NCI-H524 (cell line): ENCODE measurements at regions not wholly inside any gene's neighbourhood (a gene's known extent, or its start where the extent isn't known, plus 50 kb on each side); places are given as distances from the start of the nearest gene placed in this dataset.
"Not testable (repeated sequence)": the region's sequence is repeated elsewhere in the genome, so short reads cannot be mapped to it uniquely, and the experiment has no call there.

Experiments
- DNase-seq, 2 experiments: peaks; one replicate each; lab custom pipeline; 2025; lab: John Stamatoyannopoulos, UW

DNA sequence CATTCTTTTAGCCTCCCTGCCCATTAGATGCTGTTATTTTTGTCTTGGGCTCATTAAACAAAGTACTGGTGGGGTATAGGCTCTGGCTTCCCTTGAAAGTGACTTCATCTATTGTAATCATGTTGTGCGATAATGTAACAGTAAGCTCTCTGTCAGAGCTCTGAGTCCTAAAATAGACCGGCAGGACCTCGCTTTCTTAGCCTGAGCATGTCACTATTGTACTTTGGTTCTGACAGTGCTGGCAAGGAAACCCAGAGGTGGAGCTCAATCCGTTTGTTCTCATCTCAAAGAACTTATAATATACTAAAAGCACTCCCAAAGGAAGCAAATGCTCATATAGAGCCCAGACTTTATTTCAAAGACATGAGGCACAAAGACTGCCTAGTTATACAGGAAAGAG lies 339.1 kb upstream of the CCNH start:
- no peak for DNase-seq

DNA sequence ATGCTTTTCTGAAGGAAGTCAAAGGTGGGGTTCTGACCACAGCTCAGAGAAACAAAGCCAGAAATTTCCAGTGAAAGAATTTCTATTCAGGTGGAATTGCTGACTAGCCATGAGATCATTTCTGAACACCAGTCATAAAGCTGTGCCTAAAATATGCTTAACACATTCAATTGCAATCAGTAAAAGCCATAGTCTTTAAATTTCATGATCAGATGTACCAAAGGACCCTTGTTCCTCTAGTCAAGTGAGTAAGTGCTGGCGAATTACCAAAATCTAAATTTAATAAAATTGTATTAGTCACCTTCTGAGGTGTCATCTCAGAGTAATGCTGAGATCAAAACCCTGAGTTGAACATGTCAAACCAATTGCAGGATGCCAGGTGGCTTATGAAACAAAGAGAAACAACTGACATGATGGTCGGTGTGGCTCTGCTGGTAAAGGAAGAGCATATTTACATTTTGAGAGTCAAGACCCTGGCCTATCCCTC lies 334.2 kb upstream of the CCNH start:
- DNase-seq, result no peak

DNA sequence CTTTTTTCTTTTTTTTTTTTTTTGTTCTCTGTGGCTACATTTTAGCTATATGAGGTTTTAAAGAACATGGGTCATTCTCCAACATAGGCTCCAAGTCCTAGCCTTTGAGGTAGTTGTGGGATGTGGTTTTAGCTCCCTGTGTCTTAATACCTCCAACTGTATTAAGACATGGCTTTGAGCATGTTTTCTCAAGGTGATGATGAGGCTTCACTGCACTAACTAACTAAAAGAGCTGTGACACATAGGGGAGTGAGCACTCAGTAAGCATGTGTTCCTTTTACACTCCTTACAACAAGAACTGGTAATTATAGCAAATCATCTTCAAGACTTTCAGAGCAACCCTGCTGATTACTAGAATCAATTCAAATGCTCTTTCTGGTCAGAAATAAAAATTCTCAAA lies 333.6 kb upstream of the CCNH start:
- no peak for DNase-seq

GRCh38 chr5:87741881-87742280 lies 329.2 kb upstream of the CCNH start:
- no peak for DNase-seq

- DNase-seq, result no peak
Measured at GRCh38 chr5:87735923-87736322, 323.2 kb upstream of the CCNH start.

DNA sequence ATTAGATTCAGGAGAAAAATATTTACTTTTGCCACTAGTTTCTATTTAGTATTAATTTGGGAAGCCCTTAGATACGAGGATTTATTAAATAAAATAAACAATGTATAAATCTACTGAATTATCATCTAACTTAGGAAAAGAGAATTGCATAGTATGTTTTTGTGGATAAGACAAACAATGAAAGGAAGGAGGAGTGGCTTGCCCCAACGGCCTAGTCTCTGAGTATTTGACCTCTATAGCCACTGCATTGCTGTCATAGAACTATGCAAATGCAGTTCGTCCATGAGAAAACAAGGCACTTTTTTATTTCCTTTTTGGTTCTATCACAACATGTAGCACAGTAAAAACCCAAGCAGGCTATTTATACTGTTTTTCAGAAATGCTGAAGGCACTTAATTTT lies 321.2 kb upstream of the CCNH start:
- no peak for DNase-seq

DNA sequence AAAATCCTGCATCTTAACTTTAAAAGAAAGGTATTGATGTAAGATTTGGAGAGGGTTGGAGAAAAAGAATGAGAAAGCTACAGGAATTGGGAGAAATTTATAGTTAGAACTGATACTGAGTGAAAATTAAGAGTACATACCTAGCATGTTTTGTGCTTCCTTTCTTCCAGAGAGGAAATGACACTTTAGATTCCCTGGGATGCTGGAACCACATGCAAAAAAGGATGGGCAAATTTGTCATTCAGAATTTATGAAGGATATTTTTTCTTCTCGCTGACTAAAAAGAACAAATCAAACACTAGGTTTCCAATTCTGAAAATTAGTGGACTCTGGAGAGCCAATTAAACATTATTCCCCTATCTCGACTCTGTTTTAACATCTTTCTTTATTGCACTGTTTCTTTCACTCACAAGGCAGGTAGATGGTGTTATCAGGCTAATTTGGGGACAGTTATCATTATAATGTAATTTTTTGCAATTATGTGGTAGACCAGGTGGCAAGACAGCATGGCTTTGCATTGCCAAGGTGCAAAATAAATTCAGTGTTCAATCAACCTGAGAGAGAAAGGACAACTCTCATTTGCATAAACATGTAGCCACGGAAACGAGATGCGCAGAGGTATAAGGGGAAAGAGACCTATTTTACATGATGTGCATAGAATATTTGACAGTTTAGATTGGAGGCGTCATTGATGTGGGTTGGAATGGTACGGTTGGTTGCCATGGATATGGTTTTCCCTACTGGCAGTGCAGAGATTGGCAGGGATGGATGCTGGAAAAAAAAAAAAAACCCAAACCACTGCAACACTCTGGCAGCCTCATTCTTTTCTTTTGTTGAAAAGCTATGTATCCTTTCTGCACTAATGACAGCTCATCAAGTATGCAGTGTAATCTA lies 320.4 kb upstream of the CCNH start:
- no peak for DNase-seq

GRCh38 chr5:87729781-87730180 lies 317.1 kb upstream of the CCNH start:
- DNase-seq, result peak; percentile 60 to 81

- no peak for DNase-seq
Measured at GRCh38 chr5:87722286-87722685, 309.6 kb upstream of the CCNH start.

GRCh38 chr5:87718224-87718925 lies 305.6 kb upstream of the CCNH start:
- DNase-seq, result not testable (repeated sequence)

- DNase-seq, result no peak
Measured at GRCh38 chr5:87717761-87718160, 305.0 kb upstream of the CCNH start.

- no peak for DNase-seq
Measured at GRCh38 chr5:87705876-87706275, 293.1 kb upstream of the CCNH start.

- no peak for DNase-seq
Measured at GRCh38 chr5:87686975-87687374, 274.2 kb upstream of the CCNH start.

GRCh38 chr5:87686018-87686417 lies 273.3 kb upstream of the CCNH start:
- no peak for DNase-seq

GRCh38 chr5:87674235-87674634 lies 261.5 kb upstream of the CCNH start:
- DNase-seq, result no peak

DNA sequence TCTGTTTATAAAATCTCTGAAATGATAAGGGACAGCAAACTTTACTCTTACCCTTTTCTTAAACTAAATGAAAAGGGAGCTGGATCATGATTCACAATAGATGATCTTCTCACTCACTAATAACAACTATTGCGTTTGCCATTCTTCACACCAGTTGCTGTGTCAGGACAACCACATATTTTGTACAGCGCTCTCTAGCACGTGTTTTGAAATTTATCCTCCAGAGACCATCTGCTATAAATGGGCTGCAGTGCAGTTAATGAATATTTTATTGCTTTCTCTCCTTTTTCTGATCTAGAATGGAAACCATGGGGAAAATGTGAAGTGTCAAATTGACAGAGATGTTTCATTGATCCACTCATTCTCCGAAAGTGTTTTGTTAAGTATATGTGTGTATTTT lies 258.4 kb upstream of the CCNH start:
- DNase-seq, result peak in 1 of 2 experiments; percentile 12

DNA sequence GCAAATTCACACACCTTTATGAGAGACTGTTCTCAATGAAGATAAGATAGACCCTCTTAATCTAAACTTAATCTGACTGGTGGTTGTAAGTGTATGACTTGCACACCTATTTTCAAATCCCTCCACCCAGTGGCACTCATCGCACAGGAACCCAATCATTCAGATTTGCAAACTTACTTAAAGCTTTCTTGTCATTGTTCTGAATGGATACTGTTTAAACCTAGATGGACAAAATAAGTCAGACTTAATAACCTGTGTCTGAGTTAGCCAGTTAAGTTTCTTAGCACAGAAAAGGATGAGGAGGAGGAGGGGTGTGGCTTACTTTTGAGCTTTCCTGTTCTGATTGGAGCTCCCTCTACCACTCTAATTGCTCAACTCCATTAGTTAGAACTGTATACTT lies 252.4 kb upstream of the CCNH start:
- DNase-seq, result no peak

DNA sequence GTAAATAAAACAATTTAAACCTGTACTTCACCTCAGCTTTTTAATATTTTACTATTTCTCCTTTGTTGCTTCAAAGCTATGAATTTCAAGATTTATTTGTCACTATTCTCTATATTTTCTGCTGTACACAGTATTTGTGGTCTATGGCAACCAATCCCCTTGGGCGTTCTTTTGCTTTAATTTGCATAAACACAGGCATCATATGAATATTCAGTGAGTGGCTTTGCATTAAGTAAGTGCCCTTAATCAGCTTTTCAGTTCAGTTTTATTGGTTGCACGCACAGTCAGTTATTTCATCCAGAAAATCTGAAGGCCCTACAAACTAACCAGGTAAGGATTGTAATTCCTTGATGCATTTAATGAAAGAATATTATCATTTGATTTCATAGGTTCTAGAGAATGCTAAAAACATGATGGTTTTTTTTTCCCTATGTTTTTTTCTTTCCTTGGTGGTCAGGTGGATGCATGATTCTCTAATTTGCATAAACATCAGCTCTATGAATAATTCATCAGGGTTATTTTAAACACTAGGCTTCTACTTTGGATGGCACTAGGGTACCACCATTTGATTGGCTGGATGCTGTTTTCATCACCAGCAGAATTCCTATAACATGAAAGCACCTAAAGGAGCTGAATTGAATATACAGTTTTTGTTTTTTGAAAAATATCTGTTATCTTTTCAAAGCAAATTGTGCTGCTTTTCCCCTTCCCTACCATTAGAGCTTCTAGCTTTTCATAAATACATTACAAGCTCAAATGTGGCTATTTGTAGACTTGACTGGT lies 249.2 kb upstream of the CCNH start:
- no peak for DNase-seq

DNA sequence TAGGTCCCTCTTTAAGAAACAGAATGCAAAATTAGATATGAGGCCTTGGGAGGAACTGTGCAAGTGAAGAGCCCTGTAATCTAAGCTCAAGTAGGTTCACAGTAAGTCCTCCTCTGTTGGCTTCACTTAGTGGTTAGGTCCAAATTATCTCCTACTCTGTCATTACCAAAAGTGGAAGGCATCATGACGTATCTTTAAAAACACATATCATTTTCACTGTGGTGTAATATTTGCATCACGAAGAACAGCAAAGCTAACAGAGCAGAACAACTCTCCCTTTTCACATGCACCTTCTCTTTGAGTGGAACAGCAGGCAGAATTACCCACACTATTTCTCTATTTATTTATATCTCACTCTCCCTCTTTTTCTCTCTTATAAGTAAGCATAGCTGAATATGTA lies 240.5 kb upstream of the CCNH start:
- DNase-seq, result no peak

DNA sequence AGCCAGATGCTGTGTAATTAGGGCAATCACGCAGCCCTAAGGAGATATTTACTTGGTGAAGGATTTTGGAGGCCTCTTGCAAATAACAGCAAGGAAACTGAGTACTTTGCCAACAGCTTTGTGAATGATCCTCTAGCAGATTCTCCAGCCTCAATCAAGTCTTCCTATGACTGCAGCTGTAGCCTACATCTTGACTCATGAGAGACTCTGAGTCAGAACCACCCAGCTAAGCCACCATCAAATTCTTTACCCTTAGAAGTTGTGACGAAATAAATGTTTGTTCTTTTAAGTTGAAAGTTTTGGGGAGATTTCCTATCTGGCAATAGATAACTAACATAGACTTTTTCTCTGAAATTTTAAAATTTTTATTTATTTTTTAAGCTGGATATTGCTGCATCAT lies 237.6 kb upstream of the CCNH start:
- peak; percentile 63 to 83 for DNase-seq

DNA sequence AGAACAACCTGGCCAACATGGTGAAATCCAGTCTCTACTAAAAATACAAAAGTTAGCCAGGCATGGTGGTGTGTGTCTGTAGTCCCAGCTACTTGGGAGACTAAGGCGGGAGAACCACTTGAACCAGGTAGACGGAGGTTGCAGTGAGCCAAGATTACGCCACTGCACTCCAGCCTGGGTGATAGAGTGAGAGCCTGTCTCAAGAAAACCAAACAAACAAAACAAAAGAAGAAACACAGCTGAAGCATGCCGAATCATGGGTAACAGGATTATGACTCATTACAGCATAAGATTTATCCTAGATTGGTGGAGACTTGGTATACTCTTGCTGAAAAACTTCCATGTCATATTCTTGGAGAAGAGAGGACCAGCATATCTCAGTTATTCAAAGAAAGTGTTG lies 236.7 kb upstream of the CCNH start:
- no peak for DNase-seq

GRCh38 chr5:87645224-87645623 lies 232.5 kb upstream of the CCNH start:
- no peak for DNase-seq

DNA sequence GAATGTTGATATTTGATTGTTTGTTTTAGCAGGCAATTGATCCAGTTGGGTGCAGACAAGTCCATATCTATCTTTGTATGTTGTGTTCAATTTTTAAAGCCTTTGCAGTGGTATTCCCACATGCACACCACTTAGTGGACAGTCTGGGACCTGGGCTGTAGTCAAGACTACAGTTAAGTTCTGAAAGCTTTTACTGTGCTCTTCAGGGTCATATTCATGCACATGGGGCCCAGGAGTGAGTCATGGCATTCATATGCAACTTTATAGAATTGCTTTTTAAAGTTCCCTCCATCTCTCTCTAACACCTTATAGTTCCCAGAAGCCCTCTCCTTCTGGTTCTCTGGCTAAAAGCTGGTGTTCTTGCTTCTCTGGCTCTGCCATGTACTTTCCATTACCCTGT lies 228.2 kb upstream of the CCNH start:
- DNase-seq, result no peak
